IPS DF 6.9 (cell line): ENCODE measurements at regions not wholly inside any gene's neighbourhood (a gene's known extent, or its start where the extent isn't known, plus 50 kb on each side); places are given as distances from the start of the nearest gene placed in this dataset.
"Not testable (repeated sequence)": the region's sequence is repeated elsewhere in the genome, so short reads cannot be mapped to it uniquely, and the experiment has no call there.

Experiments
- DNase-seq: peaks from one replicate; pipeline ENCODE4 v3.0.0-alpha.2; 2013; ENCODE audit warnings: low read depth, low spot score
- H3K27ac ChIP-seq: one replicate; pipeline ENCODE4 v1.5.1; 2013; ENCODE audit warnings: low read length, control low read depth
- H3K27me3 ChIP-seq: 2 replicates; pipeline ENCODE4 v1.6.1; 2013; ENCODE audit warnings: mild to moderate bottlenecking, low read length; ENCODE audit not compliant: control insufficient read depth, insufficient read depth
- H3K36me3 ChIP-seq: 2 replicates; pipeline ENCODE4 v1.6.1; 2013; ENCODE audit warnings: low read length; ENCODE audit not compliant: control insufficient read depth, insufficient read depth
- H3K4me1 ChIP-seq: 2 replicates; pipeline ENCODE4 v1.6.1; 2013; ENCODE audit warnings: low read length; ENCODE audit not compliant: control insufficient read depth, insufficient read depth
- H3K4me3 ChIP-seq: 2 replicates; pipeline ENCODE4 v1.5.1; 2013; ENCODE audit warnings: mild to moderate bottlenecking, low read length
- H3K9me3 ChIP-seq: 2 replicates; pipeline ENCODE4 v1.6.1; 2013; ENCODE audit warnings: low read length, inconsistent platforms; ENCODE audit not compliant: control insufficient read depth, insufficient read depth
- WGBS: extraction: QIAGEN DNeasy Blood & Tissue Kit; methylation state at CpG from one replicate; pipeline ENCODE4 v1.1.7; 2013; ENCODE audit warnings: mixed read lengths, missing lambda C conversion rate; ENCODE audit not compliant: insufficient read length, insufficient coverage; 5-methylcytosine and 5-hydroxymethylcytosine counted together

DNA sequence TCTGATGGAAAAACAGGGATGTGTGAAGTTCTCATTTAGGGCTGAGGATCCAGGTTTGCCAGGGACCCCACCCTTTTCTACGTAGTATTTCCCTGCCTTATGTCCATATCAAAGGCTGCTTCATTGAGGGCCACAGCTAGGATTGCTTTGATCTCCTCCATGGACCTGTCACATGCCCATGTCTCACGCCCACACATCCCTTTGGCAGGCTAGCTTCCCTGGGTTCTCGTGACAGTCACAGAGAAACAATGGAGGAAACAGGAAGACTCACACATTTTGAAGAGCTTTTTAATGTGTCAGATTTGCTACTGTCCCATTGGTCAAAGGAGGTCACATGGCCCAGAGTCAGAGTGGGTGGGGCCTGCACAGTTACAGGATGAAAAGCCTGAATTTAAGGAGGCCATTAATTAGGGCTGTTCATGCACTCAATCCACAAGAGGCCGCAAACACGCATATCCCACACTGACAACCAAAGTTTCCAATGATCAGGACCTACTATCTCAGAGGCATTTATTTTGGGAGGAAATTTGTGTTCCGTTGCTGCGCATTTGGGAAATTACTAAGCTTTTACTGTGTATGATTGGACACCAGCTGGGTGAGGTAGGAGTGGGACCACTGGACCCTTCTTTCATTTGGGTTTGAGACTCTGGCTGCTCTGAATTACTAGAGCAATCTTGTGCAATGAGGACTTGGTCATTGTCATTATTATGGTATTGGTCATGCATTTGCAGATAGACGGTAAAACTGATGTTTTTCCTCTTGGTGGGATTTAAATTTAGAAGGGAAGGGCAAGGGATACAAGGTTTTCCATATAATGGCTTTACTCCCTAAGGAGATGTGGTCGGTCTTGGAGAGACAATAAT, 266.2 kb downstream of the KTN1 start:
- Histone ChIP-seq H3K27me3 (no peaks in the 10 kb centered on the region), H3K4me3 (no peak overlapping the region), H3K4me1 (no peaks in the 10 kb centered on the region), H3K9me3 (no peaks in the 10 kb centered on the region), H3K36me3 (no peaks in the 10 kb centered on the region), H3K27ac (no peak overlapping the region)
- WGBS, result no CpG with 5 or more reads among the region's 9 CpGs
- DNase-seq, result no peak

DNA sequence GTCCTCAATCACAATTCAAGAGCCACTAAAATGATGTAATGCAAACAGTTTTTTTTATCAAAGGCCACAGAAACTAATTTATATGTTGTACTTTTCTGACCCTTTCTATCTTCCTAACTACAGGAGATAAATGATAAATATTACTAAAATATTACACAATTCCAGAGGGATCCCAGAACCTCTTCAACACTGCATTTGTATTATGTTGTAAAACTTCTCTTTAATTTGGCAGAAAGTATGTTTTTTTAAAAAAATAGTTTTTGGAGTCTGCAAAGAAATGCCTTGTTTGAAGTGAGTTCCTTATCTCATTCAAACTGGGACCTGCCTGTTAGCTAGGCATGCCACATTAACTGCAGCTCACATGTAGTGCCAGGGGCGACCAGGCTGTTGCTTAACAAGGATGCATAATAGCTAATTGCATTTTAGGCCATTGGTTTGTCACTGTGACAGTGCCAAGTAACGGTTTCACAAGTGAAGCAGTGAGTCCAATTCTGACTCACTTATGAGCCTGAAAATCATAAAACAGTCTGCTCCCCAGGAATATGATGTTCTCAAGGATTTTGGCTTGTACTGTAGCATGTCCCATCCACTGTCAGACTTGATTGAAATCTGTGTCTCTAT, 266.9 kb downstream of the KTN1 start:
- no peaks in the 10 kb centered on the region for H3K36me3 ChIP-seq
- no peaks in the 10 kb centered on the region for H3K9me3 ChIP-seq
- no peak for DNase-seq
- no peak overlapping the region for H3K4me3 ChIP-seq
- no peak overlapping the region for H3K27ac ChIP-seq
- no peaks in the 10 kb centered on the region for H3K27me3 ChIP-seq
- H3K4me1 ChIP-seq, result no peaks in the 10 kb centered on the region
- no CpG with 5 or more reads among the region's 2 CpGs for WGBS

DNA sequence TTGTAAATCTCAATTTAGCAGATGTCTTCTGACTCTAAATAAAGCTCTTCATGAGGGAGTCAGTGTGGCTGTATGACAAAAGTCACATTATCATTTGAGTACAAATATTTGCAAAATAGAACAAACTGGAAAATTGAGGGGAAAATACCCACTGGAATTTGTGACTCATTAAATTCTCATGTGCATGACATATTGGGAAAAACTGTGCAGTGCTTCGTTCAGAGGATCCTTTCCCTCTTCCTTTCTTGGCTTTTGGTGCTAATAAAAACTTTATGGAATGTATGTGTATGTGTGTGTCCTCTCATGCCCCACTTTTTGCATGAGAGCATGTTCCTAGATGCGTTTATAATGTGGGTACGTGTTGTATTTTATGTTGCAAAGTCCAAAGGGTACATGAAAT, 267.8 kb downstream of the KTN1 start:
- no peaks in the 10 kb centered on the region for H3K9me3 ChIP-seq
- no peak overlapping the region for H3K4me3 ChIP-seq
- H3K27ac ChIP-seq, result no peak overlapping the region
- WGBS, result no CpG with 5 or more reads among the region's 3 CpGs
- no peaks in the 10 kb centered on the region for H3K27me3 ChIP-seq
- DNase-seq, result no peak
- H3K4me1 ChIP-seq, result no peaks in the 10 kb centered on the region
- no peaks in the 10 kb centered on the region for H3K36me3 ChIP-seq

DNA sequence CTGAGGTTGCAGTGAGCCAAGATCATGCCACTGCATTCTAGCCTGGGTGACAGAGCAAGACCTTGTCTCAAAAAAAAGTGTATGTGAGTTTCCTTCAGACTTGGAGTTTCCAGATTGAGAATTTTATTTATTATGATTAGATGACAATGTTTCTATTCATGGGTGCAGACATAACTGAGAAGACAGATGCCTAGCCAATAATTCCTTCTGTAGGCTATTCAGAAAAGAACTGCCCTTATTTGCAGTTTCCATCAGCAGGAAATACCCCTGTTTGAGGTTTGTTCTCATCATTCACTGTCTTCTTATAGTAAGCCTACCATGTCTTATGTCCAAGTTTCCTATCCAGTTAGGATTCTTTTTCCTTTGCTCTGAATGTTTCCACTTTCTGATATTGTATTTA, 269.0 kb downstream of the KTN1 start:
- H3K36me3 ChIP-seq, result no peaks in the 10 kb centered on the region
- no peaks in the 10 kb centered on the region for H3K27me3 ChIP-seq
- no peak overlapping the region for H3K4me3 ChIP-seq
- H3K27ac ChIP-seq, result no peak overlapping the region
- H3K4me1 ChIP-seq, result no peaks in the 10 kb centered on the region
- DNase-seq, result no peak
- no peaks in the 10 kb centered on the region for H3K9me3 ChIP-seq

DNA sequence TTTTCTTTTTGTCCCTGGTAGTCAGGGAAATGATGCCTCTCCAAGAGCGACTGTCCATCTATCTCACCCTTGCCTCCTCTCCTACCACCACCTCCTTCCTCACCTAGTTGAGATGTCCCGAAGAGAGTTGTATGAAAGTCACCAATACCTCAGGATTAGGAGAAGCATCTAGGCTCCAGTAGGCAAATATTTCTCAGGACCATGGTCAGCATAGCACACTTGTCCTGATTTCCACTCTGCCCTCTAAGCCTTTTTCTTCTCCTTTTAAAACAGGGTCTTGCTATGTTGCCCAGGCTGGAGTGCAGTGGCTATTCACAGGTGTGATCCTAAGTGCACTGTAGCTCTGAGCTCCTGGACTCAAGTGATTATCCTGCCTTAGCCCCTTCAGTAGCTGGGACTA, 268.4 kb upstream of the PELI2 start:
- Histone ChIP-seq H3K27ac (no peak overlapping the region), H3K9me3 (no peaks in the 10 kb centered on the region), H3K4me1 (no peaks in the 10 kb centered on the region), H3K4me3 (no peak overlapping the region), H3K27me3 (no peaks in the 10 kb centered on the region), H3K36me3 (no peaks in the 10 kb centered on the region)
- no CpG with 5 or more reads among the region's 2 CpGs for WGBS
- no peak for DNase-seq

DNA sequence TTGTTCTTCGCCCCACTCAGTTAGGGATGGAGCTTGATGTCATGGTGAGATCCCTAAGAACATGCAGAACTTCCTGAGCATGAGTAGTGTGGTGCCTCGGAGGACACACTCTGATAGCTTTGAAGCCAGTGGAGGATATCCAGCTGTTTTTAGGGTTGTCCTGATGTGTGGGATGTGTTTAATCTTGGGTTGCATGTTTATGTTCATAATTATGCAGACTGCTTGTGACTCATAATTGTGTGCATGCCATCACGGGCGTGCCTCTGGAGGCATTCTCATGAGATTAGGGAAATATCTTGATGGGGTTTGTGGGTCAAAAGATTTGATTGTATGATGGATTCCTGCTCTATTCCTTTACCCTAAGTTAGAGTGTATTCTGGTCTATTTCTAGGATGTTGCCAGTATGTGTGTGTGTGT, 267.4 kb upstream of the PELI2 start:
- no peaks in the 10 kb centered on the region for H3K4me1 ChIP-seq
- H3K36me3 ChIP-seq, result no peaks in the 10 kb centered on the region
- H3K27me3 ChIP-seq, result no peaks in the 10 kb centered on the region
- no peak for DNase-seq
- no peak overlapping the region for H3K4me3 ChIP-seq
- WGBS, result no CpG with 5 or more reads among the region's 4 CpGs
- H3K27ac ChIP-seq, result no peak overlapping the region
- no peaks in the 10 kb centered on the region for H3K9me3 ChIP-seq

DNA sequence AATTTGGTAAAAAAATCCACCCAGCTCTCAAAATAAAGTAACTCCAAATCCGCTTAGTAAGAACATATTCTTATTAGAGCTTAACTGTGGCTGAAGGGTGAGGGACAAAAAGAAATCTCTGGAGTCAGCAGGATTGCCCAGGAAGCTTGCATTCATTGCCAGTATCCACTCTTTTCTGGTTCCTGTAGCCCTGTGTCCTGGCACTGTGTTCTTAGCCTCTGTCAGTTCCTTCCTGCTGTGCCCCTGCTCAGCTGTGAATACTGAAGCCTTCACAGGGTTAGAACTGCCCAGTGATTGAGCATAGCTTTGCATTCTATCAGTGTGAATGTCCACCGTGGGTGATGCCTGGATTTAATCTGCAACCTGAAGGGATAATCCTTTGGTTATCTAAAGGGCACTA, 266.9 kb upstream of the PELI2 start:
- Histone ChIP-seq H3K27me3 (no peaks in the 10 kb centered on the region), H3K9me3 (no peaks in the 10 kb centered on the region), H3K4me3 (no peak overlapping the region), H3K4me1 (no peaks in the 10 kb centered on the region), H3K36me3 (no peaks in the 10 kb centered on the region), H3K27ac (no peak overlapping the region)
- no peak for DNase-seq
- no CpG with 5 or more reads among the region's 2 CpGs for WGBS

DNA sequence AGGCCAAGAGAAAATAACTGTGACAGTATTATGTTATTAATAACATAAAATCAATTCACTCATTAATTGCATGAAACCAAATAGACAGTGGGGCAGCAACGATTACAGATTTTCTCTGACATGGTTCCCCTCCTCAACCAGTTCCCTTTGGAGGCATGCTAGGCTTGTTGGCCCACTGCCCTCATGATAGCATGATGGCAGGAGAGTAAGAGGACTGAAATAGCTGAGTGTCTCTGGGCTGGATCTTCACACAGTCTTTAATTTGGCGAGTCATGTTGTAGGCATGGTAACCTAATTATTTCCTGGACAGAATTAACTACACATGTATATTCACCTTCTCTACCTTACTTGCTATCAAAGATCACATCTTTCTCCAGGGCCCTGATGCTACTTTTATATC, 266.2 kb upstream of the PELI2 start:
- Histone ChIP-seq H3K4me1 (no peaks in the 10 kb centered on the region), H3K27ac (no peak overlapping the region), H3K36me3 (no peaks in the 10 kb centered on the region), H3K4me3 (no peak overlapping the region), H3K27me3 (no peaks in the 10 kb centered on the region), H3K9me3 (no peaks in the 10 kb centered on the region)
- no CpG with 5 or more reads among the region's 2 CpGs for WGBS
- DNase-seq, result no peak

DNA sequence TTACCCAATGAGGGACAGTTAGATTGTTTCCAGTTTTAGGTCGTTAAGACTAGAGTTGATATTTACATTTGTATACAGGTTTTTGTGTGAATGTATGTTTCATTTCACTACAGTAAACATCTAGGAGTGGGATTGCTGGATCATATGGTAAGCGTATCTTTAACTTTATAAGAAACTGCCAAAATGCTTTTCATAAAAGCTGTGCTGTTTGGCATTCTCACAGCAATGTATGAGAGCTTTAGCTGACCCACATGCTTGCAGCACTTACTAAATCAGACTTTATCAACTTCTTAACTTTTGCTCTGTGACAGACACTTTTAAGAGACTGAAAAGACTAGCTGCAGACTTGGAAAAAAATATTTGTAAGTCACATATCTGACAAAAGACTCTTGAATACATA, 262.5 kb upstream of the PELI2 start:
- no peak for DNase-seq
- H3K36me3 ChIP-seq, result no peaks in the 10 kb centered on the region
- WGBS, result no CpG with 5 or more reads among the region's 2 CpGs
- H3K27me3 ChIP-seq, result no peaks in the 10 kb centered on the region
- H3K27ac ChIP-seq, result no peak overlapping the region
- no peaks in the 10 kb centered on the region for H3K9me3 ChIP-seq
- no peaks in the 10 kb centered on the region for H3K4me1 ChIP-seq
- H3K4me3 ChIP-seq, result no peak overlapping the region

DNA sequence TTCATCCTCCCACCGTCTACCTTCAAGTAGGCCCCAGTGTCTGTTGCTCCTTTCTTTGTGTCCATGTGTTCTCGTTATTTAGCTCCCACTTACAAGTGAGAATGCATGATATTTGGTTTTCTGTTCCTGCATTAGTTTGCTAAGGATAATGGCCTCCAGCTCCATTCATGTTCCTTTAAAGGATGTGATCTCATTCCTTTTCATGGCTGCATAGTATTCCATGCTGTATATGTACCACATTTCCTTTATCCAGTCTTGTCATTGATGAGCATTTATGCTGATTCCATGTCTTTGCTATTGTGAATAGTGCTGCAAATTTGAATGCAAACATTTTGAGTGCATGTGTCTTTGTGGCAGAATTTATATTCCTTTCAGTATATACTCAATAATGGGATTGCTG, 259.6 kb upstream of the PELI2 start:
- no CpG with 5 or more reads among the region's 2 CpGs for WGBS
- H3K27me3 ChIP-seq, result no peaks in the 10 kb centered on the region
- H3K36me3 ChIP-seq, result no peaks in the 10 kb centered on the region
- no peaks in the 10 kb centered on the region for H3K9me3 ChIP-seq
- no peak overlapping the region for H3K27ac ChIP-seq
- H3K4me3 ChIP-seq, result no peak overlapping the region
- no peaks in the 10 kb centered on the region for H3K4me1 ChIP-seq
- no peak for DNase-seq

DNA sequence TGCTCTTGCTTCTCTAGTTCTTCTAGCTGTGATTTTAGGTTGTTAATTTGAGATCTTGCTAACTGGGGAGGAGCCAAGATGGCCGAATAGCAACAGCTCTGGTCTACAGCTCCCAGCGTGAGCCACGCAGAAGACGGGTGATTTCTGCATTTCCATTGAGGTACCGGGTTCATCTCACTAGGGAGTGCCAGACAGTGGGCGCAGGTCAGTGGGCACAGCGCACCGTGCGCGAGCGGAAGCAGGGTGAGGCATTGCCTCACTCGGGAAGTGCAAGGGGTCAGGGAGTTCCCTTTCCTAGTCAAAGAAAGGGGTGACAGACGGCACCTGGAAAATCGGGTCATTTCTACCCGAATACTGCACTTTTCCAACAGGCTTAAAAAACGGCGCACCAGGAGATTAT, 256.6 kb upstream of the PELI2 start:
- H3K4me3 ChIP-seq, DNase-seq, H3K9me3 ChIP-seq, H3K27me3 ChIP-seq, H3K27ac ChIP-seq, H3K36me3 ChIP-seq, H3K4me1 ChIP-seq: not testable (repeated sequence)
- no CpG with 5 or more reads among the region's 17 CpGs for WGBS
